ENCODE measurements at regions not wholly inside any gene's neighbourhood (a gene's known extent, or its start where the extent isn't known, plus 50 kb on each side); places are given as distances from the start of the nearest gene placed in this dataset.
"Not testable (repeated sequence)": the region's sequence is repeated elsewhere in the genome, so short reads cannot be mapped to it uniquely, and the experiment has no call there.

DNA sequence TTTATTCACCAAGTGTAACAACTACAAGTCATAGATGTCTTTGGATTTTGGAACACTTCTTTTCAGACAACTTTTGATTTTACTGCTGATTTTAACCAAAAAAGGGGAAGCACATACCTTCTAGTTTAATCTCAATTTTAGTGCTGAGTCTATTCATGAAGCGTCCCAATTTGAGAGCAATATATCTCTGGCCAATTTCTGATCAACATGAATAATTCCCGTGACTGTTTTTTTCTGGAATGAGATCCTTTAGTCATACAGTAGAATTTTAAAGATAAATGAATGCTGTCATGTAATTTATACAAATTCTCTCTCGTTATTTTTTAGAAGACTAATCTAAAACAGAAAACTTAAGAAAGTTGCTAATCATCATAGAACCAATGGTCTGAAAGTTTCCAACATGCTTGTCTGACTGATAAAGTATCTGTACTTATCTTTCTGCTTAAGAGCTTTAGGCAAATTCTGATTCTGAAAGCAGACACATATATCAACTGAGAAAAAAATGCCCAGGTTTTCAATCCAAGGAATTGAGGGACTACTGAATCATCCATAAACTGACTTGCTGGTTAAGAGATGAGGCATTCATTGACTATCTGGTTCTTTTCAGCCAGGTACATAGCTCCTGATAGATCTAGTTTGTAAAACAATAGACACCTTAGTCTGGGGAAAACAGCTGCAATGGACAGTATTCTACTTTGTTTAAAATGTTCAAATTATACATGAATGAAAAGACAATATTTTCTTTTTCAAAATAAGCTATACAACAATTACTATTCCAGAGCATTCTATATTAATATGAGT is 657.5 kb downstream of the RFPL4B start:
- no peak for DNase-seq

GRCh38 chr6:113006494-113006893 is 659.4 kb downstream of the RFPL4B start:
- no peak for DNase-seq

GRCh38 chr6:113009682-113010081 is 662.6 kb downstream of the RFPL4B start:
- DNase-seq: no peak

GRCh38 chr6:113010196-113010989 is 663.3 kb downstream of the RFPL4B start:
- DNase-seq: no peak

DNA sequence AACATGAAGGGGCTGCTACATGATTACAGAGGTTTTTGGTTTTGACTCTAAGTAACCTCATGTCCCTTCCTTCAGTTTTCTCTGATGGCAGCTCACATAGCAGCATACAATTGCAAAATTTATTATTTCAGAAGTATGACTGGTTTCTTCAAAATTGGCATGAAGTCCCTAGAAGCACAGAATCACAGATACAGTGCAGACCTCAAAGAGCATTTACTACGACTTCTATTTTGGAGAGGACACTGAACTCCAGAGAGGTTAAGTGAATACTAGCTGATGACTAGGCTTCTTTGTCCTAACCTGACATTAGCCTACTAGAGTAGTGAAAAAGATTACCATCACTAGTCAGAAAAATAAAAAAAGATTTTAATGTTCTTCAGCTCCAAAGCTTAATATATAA is 664.3 kb downstream of the RFPL4B start:
- DNase-seq: no peak

GRCh38 chr6:113011801-113012200 is 664.7 kb downstream of the RFPL4B start:
- peak; percentile 71 for DNase-seq

DNA sequence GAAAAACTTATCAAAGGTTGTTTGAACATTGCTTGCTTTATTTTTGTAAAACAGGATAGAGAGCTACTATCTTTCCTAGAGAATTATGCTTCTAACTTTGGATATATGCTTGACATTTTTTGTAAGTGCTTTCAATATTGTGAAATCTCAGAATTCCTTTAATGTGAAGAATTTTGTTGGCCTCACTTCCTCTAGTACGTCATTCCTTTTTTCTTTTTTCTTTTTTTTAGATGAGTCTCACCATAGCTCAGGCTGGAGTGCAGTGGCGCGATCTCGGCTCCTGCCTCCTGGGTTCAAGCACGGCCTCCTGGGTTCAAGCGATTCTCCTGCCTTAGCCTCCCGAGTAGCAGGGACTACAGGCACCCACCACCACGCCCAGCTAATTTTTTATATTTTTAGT is 668.1 kb downstream of the RFPL4B start:
- peak; percentile 77 for DNase-seq

DNA sequence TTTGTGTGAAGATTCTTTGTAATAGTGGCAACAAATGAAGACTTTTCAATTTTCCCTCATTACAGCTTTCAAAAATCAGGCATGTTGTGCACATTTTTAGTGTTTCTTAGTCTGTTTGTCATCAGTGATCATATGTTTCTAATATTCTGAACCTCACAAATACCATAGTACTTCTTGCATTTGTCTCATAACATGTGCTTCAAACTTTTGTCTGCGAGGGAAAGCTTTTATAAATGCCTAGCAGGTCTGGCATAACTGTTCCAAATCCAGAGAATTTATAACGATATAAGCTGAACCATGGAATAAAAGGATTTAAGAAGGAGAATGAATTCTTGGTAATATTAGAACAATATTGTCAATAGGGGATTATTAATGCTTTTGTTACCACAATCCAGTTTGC is 670.2 kb downstream of the RFPL4B start:
- DNase-seq: no peak

DNA sequence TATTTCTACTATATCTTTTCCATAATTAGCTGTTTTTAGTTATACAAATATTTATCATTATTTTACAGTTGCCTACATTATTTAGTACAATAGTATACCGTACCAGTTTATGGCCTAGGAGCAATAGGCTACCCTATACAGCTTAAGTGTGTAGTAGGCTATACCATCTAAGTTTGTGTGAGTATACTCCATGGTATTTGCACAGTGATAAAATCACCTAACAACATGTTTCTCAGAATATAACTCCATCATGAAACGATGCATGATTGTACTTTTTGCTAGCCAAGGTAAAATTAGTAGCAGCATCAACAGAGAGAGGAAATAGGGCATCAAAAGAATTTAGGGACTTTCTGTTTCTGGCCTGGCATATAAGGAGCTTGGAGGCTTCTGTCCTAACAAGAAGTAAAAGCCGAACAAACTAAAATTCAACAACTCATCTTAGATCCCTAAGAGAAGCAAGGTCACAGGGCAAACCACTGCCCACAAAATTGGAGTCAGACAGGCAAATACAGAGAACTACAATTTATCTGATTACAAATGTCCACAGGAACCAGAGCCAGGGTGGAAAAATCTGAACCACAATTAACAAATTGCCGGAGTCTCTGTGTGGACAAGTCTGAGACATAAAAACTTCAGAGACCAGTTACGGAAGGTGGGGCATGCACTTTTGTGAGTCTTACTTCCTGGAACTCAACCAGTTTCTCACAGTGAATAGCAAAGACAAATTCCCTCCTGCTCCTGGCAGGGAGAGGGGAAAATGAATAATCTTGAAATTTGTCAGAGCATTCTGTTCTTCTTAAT is 671.4 kb downstream of the RFPL4B start:
- no peak for DNase-seq

DNA sequence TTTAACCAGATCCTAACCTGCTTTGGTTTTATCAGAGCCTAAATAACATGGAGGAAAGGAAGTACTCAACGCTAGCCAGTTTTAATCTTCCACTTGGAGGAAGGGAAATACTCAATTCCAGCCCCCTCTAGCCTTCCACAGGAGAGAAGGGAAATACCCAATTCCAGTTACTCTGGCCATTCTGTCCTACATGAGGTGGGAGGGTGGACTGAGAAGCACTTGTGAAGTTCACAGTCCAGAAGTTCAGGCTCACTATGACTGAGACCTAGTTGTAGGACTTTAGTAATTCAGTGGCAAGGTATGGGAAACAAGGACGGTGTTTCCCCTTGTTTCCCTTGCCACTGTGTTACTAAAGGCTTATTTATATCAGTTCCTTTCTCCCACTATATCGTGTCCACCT is 672.0 kb downstream of the RFPL4B start:
- no peak for DNase-seq

- no peak for DNase-seq
These were observed 680.6 kb downstream of the RFPL4B start for GRCh38 chr6:113027780-113028179.

DNA sequence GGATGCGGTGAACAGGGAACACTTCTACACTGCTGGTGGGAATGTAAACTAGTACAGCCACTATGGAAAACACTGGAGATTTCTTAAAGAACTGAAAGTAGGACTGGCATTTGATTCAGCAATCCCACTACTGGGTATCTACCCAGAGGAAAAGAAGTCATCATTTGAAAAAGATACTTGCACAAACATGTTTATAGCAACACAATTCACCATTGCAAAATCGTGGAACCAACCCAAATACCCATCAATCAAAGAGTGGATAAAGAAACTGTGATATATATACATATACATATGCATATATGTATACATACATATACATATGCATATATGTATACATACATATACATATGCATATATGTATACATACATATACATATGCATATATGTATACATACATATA is 682.0 kb downstream of the RFPL4B start:
- not testable (repeated sequence) for DNase-seq

DNA sequence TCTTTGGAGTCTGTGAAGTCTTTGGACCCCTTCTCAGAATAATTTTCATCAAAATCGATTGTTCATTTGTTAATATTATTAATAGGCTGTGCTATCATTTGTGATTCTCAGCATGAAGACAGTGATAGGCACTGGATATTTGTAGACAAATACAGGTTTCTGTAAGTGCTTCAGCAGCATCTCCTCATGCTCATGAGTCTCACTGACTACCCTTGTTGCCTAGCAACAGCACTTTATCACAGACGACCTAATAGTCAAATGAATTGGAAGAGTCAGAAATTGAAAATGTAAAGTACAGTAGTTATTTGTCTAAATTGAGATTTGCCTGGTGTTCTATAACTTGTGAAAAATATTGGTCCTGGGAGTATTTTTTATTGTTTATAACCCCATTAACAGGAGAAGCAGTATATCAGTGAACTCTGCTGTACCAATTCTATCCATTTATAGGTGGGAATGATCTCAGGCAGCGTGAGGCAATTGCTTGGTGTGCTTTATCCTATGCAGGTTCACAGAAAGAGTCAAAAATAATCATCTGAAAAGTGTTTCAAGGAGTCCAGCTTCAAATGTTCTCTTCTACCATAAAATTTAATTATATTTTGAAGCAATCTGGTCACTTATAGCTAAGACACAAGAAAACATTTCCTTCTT is 684.6 kb downstream of the RFPL4B start:
- no peak for DNase-seq

DNA sequence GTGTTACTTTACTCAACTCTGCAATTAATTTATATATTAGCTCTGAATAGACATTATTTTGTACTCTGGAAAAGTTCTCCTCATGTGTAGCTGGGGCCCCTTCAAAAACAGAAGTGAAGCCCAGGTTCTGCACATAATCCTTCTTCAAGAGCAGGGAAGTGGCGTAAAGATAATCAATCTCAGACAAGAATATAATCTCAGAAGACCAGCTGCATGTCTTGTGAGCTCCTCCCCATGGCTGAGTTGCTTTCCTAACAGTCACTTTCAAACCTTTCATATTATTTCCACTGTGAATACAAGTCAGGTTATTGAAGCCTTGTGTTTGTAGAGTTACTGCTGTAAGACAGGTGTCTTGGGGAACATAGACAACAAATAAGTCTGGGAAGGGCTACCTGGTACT is 691.9 kb downstream of the RFPL4B start:
- DNase-seq: no peak

DNA sequence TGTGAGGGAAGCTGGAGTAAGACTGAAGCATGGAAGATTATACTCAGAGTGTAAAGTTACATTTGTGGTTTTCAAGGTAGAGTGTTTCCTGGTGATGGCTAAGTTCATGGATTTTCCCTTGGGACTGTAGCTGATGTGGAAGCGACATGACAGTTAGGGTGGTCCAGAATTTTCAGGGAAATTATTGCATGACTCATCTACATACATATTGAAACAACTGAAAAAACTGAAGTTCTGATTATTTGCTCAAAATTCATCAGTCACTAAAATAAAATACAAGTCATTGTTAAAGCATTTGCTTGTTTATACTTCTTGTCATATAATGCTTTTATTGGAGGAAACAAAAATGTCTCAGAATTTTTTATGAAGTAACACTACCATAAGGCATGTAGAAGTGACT is 700.0 kb downstream of the RFPL4B start:
- peak; percentile 76 for DNase-seq

- DNase-seq: peak; percentile 33
These were observed 700.8 kb downstream of the RFPL4B start for GRCh38 chr6:113047932-113048331.

DNA sequence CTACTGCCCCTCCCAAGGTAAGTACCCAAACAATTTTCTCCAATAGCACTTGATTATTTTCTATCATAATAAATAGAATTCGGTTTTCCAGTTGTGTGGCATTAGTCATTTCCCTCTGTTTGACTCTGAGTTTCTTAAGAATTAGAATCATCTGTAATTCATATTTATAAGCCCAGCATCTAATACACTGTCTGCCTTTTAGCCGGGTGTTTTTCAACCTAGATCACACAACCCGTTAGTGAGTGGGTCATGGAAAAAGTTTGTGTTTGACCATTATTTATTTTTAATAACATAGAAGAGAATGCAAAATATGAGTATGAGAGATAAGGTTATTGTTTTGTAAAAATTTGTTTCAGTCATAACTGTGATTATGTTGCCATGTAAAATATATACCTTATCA is 701.6 kb downstream of the RFPL4B start:
- peak; percentile 23 for DNase-seq

DNA sequence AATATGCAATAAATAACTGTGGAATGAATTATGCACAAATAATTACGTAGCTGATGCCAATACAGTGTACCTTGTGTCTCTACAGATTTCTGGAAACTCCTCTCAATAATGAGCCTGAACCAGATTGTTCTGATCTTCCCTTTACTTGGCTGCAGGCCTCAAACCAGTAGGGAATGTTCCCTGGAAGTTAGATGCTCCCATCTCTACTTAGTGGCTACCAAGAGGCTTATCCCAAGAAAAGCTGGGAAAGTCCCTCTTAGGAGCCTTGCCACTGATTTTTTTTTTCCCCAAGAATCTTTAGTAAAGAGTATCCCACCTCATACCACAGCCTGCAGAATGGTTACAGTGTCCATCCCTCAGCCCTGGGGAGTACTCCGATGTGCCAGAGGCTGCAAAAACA is 702.1 kb downstream of the RFPL4B start:
- DNase-seq: no peak

GRCh38 chr6:113050010-113050858 is 703.1 kb downstream of the RFPL4B start:
- DNase-seq: peak; percentile 64

- no peak for DNase-seq
These were observed 703.8 kb downstream of the RFPL4B start for GRCh38 chr6:113050979-113051378.

- DNase-seq: no peak
These were observed 705.4 kb downstream of the RFPL4B start for GRCh38 chr6:113052506-113052905.

- DNase-seq: peak; percentile 38
These were observed 707.9 kb downstream of the RFPL4B start for GRCh38 chr6:113055061-113055460.

Measured in HCEC 1CT (cell line).